WTC11 (cell line): ENCODE measurements at regions not wholly inside any gene's neighbourhood (a gene's known extent, or its start where the extent isn't known, plus 50 kb on each side); places are given as distances from the start of the nearest gene placed in this dataset.

Experiments used
- ATAC-seq: fragments of 200-7000 bp; cut with Tn5 transposase; 2 replicates; pipeline ENCODE4 v1.10.0; 2021; ENCODE audit warnings: mild to moderate bottlenecking, moderate library complexity
- CTCF ChIA-PET: fragments of 300-600 bp; sonication (Branson Sonifier 250); formaldehyde crosslinking; loops from one replicate; lab custom pipeline; 2021; ENCODE audit warnings: antibody characterized with exemption; lab: Charles Lee
- POLR2A ChIA-PET: fragments of 350-600 bp; sonication (Branson Sonifier 250); formaldehyde crosslinking; loops from one replicate; lab custom pipeline; 2021; ENCODE audit warnings: antibody characterized with exemption; lab: Charles Lee
- DNase-seq: peaks from one replicate; pipeline ENCODE4 v3.0.0; 2021; ENCODE audit warnings: low spot score
- H3K27ac Mint-ChIP-seq: 2 replicates; pipeline ENCODE4 v1.8.0; 2021; ENCODE audit warnings: mixed read lengths
- H3K27me3 Mint-ChIP-seq: 2 replicates; pipeline ENCODE4 v1.8.0; 2021; ENCODE audit warnings: low read depth, mild to moderate bottlenecking, moderate library complexity, mixed read lengths
- H3K36me3 Mint-ChIP-seq: 2 replicates; pipeline ENCODE4 v1.8.0; 2021; ENCODE audit warnings: mixed read lengths
- H3K4me1 Mint-ChIP-seq: 2 replicates; pipeline ENCODE4 v1.8.0; 2022; ENCODE audit warnings: mixed read lengths
- H3K4me3 Mint-ChIP-seq: 2 replicates; pipeline ENCODE4 v1.8.0; 2021; ENCODE audit warnings: mild to moderate bottlenecking, moderate library complexity, mixed read lengths
- H3K9me3 Mint-ChIP-seq: 2 replicates; pipeline ENCODE4 v1.8.0; 2021; ENCODE audit warnings: mixed read lengths
- ELF4 ChIP-seq: sonication (generic); formaldehyde crosslinking; IDR thresholded peaks from 2 replicates; pipeline ENCODE4 v1.8.1; 2022; ENCODE audit warnings: low read depth, mild to moderate bottlenecking, moderate library complexity, missing genetic modification reagents
- GRHL2 ChIP-seq: fragments of 250-450 bp; sonication (Bioruptor Pico); IDR thresholded peaks from 2 replicates; pipeline ENCODE4 v1.8.0; 2022; ENCODE audit warnings: mild to moderate bottlenecking, moderate library complexity; ENCODE audit not compliant: insufficient replicate concordance, severe bottlenecking
- NR1H2 ChIP-seq: sonication (generic); formaldehyde crosslinking; IDR thresholded peaks from 2 replicates; pipeline ENCODE4 v1.9.0; 2021; ENCODE audit warnings: mild to moderate bottlenecking, moderate library complexity, missing genetic modification reagents
- SOX15 ChIP-seq: fragments of 250-450 bp; sonication (Bioruptor Pico); IDR thresholded peaks from 2 replicates; pipeline ENCODE4 v1.9.0; 2021; ENCODE audit warnings: mild to moderate bottlenecking
- TEAD1 ChIP-seq: sonication (generic); formaldehyde crosslinking; IDR thresholded peaks from 2 replicates; pipeline ENCODE4 v1.8.0; 2022; ENCODE audit warnings: mild to moderate bottlenecking, missing genetic modification reagents
- ZNF263 ChIP-seq: sonication (generic); formaldehyde crosslinking; IDR thresholded peaks from 2 replicates; pipeline ENCODE4 v1.8.1; 2022; ENCODE audit warnings: low read depth, mild to moderate bottlenecking, moderate library complexity, missing genetic modification reagents
- ZNF416 ChIP-seq: fragments of 250-450 bp; sonication (Bioruptor Pico); IDR thresholded peaks from 2 replicates; pipeline ENCODE4 v1.9.0; 2021; ENCODE audit warnings: mild to moderate bottlenecking, inconsistent platforms
- ZNF423 ChIP-seq: fragments of 250-450 bp; sonication (Bioruptor Pico); IDR thresholded peaks from 2 replicates; pipeline ENCODE4 v2.1.2; 2022; ENCODE audit warnings: mild to moderate bottlenecking, moderate library complexity
- ZNF671 ChIP-seq: fragments of 250-450 bp; sonication (Bioruptor Pico); IDR thresholded peaks from 2 replicates; pipeline ENCODE4 v1.8.0; 2021; ENCODE audit warnings: mild to moderate bottlenecking
- TF ChIP-seq, protein P1 (sequence below): sonication (generic); formaldehyde crosslinking; IDR thresholded peaks from 2 replicates; pipeline ENCODE4 v1.8.1; 2022; ENCODE audit warnings: low read depth, mild to moderate bottlenecking, moderate library complexity, missing genetic modification reagents, borderline replicate concordance
- TF ChIP-seq, protein P2 (sequence below): sonication (generic); formaldehyde crosslinking; IDR thresholded peaks from 2 replicates; pipeline ENCODE4 v1.8.1; 2023; ENCODE audit warnings: mild to moderate bottlenecking, moderate library complexity, missing genetic modification reagents
- TF ChIP-seq, protein P3 (sequence below): sonication (generic); formaldehyde crosslinking; IDR thresholded peaks from 2 replicates; pipeline ENCODE4 v1.8.0; 2022; ENCODE audit warnings: mild to moderate bottlenecking, missing genetic modification reagents
- TF ChIP-seq, protein P4 (sequence below): sonication (generic); formaldehyde crosslinking; IDR thresholded peaks from 2 replicates; pipeline ENCODE4 v1.8.0; 2023; ENCODE audit warnings: missing genetic modification reagents
- TF ChIP-seq, protein P5 (sequence below): sonication (generic); formaldehyde crosslinking; IDR thresholded peaks from 2 replicates; pipeline ENCODE4 v1.8.0; 2023; ENCODE audit warnings: missing genetic modification reagents, mild to moderate bottlenecking, borderline replicate concordance
- TF ChIP-seq, protein P6 (sequence below): fragments of 250-450 bp; sonication (Bioruptor Pico); IDR thresholded peaks from 2 replicates; pipeline ENCODE4 v1.9.0; 2021; ENCODE audit warnings: moderate library complexity, mild to moderate bottlenecking, inconsistent platforms, borderline replicate concordance
- TF ChIP-seq, protein P7 (sequence below): sonication (generic); formaldehyde crosslinking; IDR thresholded peaks from 2 replicates; pipeline ENCODE4 v1.8.0; 2023; ENCODE audit warnings: mild to moderate bottlenecking, missing genetic modification reagents
- TF ChIP-seq, protein P8 (sequence below): sonication (generic); formaldehyde crosslinking; IDR thresholded peaks from 2 replicates; pipeline ENCODE4 v1.8.1; 2023; ENCODE audit warnings: mild to moderate bottlenecking, missing genetic modification reagents, moderate library complexity

DNA sequence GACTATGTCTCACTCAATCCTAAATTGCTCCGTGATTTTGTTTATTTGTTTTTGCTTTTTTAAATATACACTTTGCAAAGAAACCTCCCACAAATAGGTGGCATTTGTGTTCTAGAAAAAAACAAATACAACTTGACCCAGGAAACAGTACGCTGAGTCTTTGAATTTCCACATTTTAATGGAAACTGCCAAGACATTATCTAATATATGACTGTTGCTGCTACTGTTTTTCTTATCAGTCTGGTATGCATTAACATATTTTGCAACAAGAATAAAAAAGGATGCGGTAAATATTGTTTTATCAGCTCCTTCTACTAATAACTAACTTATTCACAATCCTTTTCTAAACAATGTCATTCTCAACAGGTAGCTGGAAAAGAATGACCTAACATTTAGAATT, 187.4 kb downstream of the LRIG3 start:
- H3K4me1 Mint-ChIP-seq = no peaks in the 10 kb centered on the region
- TF ChIP-seq GRHL2 (CRISPR knock-in tag) (no peak), NR1H2 (CRISPR knock-in tag) (no peak), SOX15 (CRISPR knock-in tag) (no peak), ZNF263 (CRISPR knock-in tag) (no peak), ZNF671 (CRISPR knock-in tag) (no peak), ZNF416 (CRISPR knock-in tag) (no peak), ZNF423 (no peak), TEAD1 (CRISPR knock-in tag) (no peak), ELF4 (no peak)
- TF ChIP-seq, protein P1, sequence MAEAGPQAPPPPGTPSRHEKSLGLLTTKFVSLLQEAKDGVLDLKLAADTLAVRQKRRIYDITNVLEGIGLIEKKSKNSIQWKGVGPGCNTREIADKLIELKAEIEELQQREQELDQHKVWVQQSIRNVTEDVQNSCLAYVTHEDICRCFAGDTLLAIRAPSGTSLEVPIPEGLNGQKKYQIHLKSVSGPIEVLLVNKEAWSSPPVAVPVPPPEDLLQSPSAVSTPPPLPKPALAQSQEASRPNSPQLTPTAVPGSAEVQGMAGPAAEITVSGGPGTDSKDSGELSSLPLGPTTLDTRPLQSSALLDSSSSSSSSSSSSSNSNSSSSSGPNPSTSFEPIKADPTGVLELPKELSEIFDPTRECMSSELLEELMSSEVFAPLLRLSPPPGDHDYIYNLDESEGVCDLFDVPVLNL (CRISPR knock-in tag) = no peak
- TF ChIP-seq, protein P2, sequence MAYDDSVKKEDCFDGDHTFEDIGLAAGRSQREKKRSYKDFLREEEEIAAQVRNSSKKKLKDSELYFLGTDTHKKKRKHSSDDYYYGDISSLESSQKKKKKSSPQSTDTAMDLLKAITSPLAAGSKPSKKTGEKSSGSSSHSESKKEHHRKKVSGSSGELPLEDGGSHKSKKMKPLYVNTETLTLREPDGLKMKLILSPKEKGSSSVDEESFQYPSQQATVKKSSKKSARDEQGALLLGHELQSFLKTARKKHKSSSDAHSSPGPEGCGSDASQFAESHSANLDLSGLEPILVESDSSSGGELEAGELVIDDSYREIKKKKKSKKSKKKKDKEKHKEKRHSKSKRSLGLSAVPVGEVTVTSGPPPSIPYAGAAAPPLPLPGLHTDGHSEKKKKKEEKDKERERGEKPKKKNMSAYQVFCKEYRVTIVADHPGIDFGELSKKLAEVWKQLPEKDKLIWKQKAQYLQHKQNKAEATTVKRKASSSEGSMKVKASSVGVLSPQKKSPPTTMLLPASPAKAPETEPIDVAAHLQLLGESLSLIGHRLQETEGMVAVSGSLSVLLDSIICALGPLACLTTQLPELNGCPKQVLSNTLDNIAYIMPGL = no peak
- TF ChIP-seq, protein P3, sequence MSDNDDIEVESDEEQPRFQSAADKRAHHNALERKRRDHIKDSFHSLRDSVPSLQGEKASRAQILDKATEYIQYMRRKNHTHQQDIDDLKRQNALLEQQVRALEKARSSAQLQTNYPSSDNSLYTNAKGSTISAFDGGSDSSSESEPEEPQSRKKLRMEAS = no peak
- TF ChIP-seq, protein P4, sequence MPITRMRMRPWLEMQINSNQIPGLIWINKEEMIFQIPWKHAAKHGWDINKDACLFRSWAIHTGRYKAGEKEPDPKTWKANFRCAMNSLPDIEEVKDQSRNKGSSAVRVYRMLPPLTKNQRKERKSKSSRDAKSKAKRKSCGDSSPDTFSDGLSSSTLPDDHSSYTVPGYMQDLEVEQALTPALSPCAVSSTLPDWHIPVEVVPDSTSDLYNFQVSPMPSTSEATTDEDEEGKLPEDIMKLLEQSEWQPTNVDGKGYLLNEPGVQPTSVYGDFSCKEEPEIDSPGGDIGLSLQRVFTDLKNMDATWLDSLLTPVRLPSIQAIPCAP (CRISPR knock-in tag) = no peak
- TF ChIP-seq, protein P5, sequence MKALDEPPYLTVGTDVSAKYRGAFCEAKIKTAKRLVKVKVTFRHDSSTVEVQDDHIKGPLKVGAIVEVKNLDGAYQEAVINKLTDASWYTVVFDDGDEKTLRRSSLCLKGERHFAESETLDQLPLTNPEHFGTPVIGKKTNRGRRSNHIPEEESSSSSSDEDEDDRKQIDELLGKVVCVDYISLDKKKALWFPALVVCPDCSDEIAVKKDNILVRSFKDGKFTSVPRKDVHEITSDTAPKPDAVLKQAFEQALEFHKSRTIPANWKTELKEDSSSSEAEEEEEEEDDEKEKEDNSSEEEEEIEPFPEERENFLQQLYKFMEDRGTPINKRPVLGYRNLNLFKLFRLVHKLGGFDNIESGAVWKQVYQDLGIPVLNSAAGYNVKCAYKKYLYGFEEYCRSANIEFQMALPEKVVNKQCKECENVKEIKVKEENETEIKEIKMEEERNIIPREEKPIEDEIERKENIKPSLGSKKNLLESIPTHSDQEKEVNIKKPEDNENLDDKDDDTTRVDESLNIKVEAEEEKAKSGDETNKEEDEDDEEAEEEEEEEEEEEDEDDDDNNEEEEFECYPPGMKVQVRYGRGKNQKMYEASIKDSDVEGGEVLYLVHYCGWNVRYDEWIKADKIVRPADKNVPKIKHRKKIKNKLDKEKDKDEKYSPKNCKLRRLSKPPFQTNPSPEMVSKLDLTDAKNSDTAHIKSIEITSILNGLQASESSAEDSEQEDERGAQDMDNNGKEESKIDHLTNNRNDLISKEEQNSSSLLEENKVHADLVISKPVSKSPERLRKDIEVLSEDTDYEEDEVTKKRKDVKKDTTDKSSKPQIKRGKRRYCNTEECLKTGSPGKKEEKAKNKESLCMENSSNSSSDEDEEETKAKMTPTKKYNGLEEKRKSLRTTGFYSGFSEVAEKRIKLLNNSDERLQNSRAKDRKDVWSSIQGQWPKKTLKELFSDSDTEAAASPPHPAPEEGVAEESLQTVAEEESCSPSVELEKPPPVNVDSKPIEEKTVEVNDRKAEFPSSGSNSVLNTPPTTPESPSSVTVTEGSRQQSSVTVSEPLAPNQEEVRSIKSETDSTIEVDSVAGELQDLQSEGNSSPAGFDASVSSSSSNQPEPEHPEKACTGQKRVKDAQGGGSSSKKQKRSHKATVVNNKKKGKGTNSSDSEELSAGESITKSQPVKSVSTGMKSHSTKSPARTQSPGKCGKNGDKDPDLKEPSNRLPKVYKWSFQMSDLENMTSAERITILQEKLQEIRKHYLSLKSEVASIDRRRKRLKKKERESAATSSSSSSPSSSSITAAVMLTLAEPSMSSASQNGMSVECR = no peak
- TF ChIP-seq, protein P6, sequence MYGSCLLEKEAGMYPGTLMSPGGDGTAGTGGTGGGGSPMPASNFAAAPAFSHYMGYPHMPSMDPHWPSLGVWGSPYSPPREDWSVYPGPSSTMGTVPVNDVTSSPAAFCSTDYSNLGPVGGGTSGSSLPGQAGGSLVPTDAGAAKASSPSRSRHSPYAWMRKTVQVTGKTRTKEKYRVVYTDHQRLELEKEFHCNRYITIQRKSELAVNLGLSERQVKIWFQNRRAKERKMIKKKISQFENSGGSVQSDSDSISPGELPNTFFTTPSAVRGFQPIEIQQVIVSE (CRISPR knock-in tag) = no peak
- TF ChIP-seq, protein P7, sequence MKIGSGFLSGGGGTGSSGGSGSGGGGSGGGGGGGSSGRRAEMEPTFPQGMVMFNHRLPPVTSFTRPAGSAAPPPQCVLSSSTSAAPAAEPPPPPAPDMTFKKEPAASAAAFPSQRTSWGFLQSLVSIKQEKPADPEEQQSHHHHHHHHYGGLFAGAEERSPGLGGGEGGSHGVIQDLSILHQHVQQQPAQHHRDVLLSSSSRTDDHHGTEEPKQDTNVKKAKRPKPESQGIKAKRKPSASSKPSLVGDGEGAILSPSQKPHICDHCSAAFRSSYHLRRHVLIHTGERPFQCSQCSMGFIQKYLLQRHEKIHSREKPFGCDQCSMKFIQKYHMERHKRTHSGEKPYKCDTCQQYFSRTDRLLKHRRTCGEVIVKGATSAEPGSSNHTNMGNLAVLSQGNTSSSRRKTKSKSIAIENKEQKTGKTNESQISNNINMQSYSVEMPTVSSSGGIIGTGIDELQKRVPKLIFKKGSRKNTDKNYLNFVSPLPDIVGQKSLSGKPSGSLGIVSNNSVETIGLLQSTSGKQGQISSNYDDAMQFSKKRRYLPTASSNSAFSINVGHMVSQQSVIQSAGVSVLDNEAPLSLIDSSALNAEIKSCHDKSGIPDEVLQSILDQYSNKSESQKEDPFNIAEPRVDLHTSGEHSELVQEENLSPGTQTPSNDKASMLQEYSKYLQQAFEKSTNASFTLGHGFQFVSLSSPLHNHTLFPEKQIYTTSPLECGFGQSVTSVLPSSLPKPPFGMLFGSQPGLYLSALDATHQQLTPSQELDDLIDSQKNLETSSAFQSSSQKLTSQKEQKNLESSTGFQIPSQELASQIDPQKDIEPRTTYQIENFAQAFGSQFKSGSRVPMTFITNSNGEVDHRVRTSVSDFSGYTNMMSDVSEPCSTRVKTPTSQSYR = no peak
- TF ChIP-seq, protein P8, sequence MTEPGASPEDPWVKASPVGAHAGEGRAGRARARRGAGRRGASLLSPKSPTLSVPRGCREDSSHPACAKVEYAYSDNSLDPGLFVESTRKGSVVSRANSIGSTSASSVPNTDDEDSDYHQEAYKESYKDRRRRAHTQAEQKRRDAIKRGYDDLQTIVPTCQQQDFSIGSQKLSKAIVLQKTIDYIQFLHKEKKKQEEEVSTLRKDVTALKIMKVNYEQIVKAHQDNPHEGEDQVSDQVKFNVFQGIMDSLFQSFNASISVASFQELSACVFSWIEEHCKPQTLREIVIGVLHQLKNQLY = no peak
- H3K27ac Mint-ChIP-seq = no peak overlapping the region
- H3K27me3 Mint-ChIP-seq = no peaks in the 10 kb centered on the region
- POLR2A ChIA-PET = no interaction called here
- ATAC-seq = no peak
- H3K36me3 Mint-ChIP-seq = no peaks in the 10 kb centered on the region
- H3K9me3 Mint-ChIP-seq = no peaks in the 10 kb centered on the region
- no peak overlapping the region for H3K4me3 Mint-ChIP-seq
- CTCF ChIA-PET = no interaction called here
- no peak for DNase-seq
